ENCODE measurements at regions not wholly inside any gene's neighbourhood (a gene's known extent, or its start where the extent isn't known, plus 50 kb on each side); places are given as distances from the start of the nearest gene placed in this dataset.
A peak's percentile ranks its signal among the peaks of the same experiment; 100 is the strongest.

DNA sequence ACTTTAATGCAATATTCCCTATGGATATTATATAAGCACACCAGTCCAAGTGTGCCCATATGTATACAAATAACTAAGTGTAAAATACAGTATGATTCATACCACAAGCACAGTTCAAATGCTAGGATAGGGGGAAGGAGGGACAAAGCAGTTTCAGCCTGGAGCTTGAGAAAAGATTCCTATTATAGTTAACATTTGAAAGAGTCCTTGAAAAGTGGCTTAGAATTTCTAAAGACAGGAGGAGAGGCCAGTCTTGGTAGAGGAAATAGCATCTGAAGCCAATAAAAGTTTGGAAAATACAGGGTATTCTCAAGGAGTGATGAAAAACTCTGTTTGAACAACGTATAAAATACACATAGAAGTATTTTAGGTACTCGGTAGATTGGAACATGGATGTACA lies 173.4 kb upstream of the CWC22 start:
- Mint-ChIP-seq H3K36me3 (no peaks in the 10 kb centered on the region), H3K4me3 (no peak overlapping the region), H3K27me3 (no peaks in the 10 kb centered on the region), H3K4me1 (no peaks in the 10 kb centered on the region), H3K27ac (no peak overlapping the region), H3K9me3 (no peaks in the 10 kb centered on the region)
- DNase-seq (no peak), ATAC-seq (ENCODE audit: low read depth in 2 of 2) (no peak)

DNA sequence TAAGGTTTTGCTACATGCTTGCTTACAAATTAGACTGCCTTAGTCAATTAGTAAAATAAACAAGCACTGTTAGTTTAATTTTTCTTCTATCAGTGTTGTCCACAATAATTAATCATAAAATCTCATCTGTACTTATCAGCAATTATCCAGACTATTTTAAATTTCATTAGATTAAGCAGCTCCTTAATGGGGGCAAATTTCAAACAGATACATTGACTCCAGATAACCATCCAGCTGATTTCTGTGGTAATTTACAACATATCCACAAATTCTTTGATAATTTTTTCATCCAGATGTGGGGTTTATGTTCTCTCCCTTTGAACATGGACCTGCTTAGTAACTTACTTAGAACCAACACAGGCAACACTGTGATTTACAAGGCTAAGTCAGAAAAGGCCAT lies 170.4 kb upstream of the CWC22 start:
- no peak for DNase-seq
- H3K4me1 Mint-ChIP-seq, result no peaks in the 10 kb centered on the region
- no peak overlapping the region for H3K4me3 Mint-ChIP-seq
- ATAC-seq (ENCODE audit: low read depth in 2 of 2), result no peak
- peaks cover 0 to 2% (median 0%) of the 10 kb centered on the region in 7 donors for H3K9me3 Mint-ChIP-seq
- no peaks in the 10 kb centered on the region for H3K36me3 Mint-ChIP-seq
- H3K27ac Mint-ChIP-seq, result no peak overlapping the region
- no peaks in the 10 kb centered on the region for H3K27me3 Mint-ChIP-seq

DNA sequence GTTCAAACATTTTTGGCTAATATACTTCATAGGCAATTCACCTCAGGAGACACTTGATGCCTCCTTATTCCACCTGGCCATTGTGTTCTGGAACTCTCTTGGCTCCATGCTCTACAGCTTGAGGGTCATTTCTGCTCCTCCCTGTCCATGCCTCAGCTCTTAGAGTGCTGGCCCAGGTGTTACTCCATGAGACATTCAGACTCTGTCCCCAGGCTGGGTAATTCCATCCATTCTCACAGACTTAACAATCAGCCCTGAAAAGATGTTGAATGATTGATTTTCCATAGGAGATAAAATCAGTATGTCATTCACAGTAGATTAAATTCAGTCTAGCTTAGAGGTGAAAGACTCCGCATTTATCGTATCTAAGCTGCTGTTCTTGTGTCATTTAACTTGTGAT lies 168.6 kb upstream of the CWC22 start:
- DNase-seq (no peak), ATAC-seq (ENCODE audit: low read depth in 2 of 2) (no peak)
- Mint-ChIP-seq H3K4me3 (no peak overlapping the region), H3K9me3 (peaks cover 0 to 10% (median 4%) of the 10 kb centered on the region in 7 donors), H3K27me3 (no peaks in the 10 kb centered on the region), H3K4me1 (no peaks in the 10 kb centered on the region), H3K36me3 (no peaks in the 10 kb centered on the region), H3K27ac (no peak overlapping the region)

DNA sequence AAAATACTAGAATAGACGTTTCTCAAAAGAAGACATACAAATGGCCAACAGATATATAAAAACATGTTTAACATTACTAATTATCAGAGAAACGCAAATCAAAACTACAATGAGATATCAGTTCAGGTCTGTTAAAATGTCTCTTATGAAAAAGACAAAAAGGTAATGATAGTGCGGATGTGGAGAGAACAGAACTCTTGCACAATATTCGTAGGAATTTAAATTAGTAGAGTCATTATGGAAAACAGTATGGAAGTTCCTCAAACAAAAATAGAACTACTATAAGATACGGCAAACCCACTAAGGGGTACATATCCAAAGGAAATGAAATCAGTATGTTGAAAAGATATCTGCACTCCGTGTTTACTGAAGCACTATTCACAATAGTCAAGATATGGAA lies 167.5 kb upstream of the CWC22 start:
- H3K4me3 Mint-ChIP-seq, result no peak overlapping the region
- H3K9me3 Mint-ChIP-seq, result peaks cover 5 to 21% (median 11%) of the 10 kb centered on the region in 7 donors
- H3K4me1 Mint-ChIP-seq, result no peaks in the 10 kb centered on the region
- DNase-seq (no peak), ATAC-seq (ENCODE audit: low read depth in 2 of 2) (no peak)
- H3K36me3 Mint-ChIP-seq, result peaks cover 4 to 8% of the 10 kb centered on the region in 2 donors
- no peaks in the 10 kb centered on the region for H3K27me3 Mint-ChIP-seq
- no peak overlapping the region for H3K27ac Mint-ChIP-seq

DNA sequence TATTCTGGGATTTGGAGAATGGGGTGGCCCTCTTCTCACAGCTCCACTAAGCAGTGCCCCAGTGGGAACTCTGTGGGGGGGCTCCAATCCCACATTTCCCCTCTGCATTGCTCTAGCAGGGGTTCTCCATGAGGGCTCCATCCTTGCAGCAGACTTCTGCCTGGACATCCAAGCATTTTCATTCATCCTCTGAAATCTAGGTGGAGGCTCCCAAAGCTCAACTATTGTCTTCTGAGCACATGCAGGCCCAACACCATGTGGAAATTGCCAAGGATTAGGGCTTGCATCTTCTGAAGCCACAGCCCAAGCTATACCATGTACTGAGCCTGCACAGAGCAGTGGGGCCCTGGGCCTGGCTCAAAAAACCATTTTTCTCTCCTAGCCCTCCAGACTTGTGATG lies 162.4 kb upstream of the CWC22 start:
- DNase-seq (no peak), ATAC-seq (ENCODE audit: low read depth in 2 of 2) (no peak)
- H3K36me3 Mint-ChIP-seq, result peaks cover 8 to 14% of the 10 kb centered on the region in 2 donors
- H3K27me3 Mint-ChIP-seq, result no peaks in the 10 kb centered on the region
- H3K4me1 Mint-ChIP-seq, result no peaks in the 10 kb centered on the region
- H3K9me3 Mint-ChIP-seq, result peaks cover 8 to 42% (median 23%) of the 10 kb centered on the region in 7 donors
- no peak overlapping the region for H3K4me3 Mint-ChIP-seq
- H3K27ac Mint-ChIP-seq, result no peak overlapping the region

DNA sequence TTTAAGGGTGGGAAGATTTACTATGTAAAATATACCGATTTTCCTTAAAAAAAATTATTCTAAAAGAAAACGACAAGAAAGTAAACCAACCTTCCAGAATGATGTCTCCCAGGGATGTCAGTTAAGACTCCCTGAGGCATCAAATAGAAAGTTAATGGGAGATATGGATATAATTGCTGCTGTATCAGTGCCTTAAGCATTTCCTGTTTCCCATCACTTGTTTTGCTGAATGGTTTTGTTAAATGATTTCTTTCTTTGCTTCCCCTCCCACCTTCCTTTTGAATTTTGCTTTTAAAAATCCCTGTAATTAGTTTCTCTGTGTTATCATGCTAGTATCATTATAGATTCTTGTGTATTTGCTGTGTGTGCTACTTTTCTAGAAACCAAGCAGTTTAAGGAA lies 154.3 kb upstream of the CWC22 start:
- Mint-ChIP-seq H3K9me3 (peaks cover 0 to 2% (median 0%) of the 10 kb centered on the region in 7 donors), H3K4me3 (no peak overlapping the region), H3K4me1 (no peaks in the 10 kb centered on the region), H3K36me3 (no peaks in the 10 kb centered on the region), H3K27me3 (peaks cover 0 to 7% (median 0%) of the 10 kb centered on the region in 3 donors), H3K27ac (no peak overlapping the region)
- DNase-seq (no peak), ATAC-seq (ENCODE audit: low read depth in 2 of 2) (no peak)

DNA sequence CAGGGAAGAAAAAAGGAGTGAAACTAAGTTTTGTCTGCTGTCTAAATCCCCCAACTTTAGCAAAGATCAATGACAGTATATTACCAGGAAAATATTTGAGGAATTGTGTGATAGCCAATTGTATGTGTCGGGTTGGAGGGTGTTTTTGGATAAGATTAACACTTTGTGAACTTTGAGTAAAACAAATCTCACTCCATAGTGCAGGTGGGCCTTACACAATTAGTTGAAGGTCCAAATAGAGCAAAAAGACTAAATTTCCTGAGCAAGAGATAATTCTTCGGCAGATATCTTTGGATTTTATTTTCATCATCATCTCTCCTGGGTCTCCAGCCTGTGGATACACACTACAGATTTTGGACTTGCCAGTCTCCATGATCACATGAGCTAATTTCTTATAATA lies 152.8 kb upstream of the CWC22 start:
- Mint-ChIP-seq H3K27ac (no peak overlapping the region), H3K4me1 (no peaks in the 10 kb centered on the region), H3K4me3 (no peak overlapping the region), H3K27me3 (peaks cover 0 to 7% (median 0%) of the 10 kb centered on the region in 3 donors), H3K36me3 (no peaks in the 10 kb centered on the region), H3K9me3 (no peaks in the 10 kb centered on the region)
- DNase-seq (no peak), ATAC-seq (ENCODE audit: low read depth in 2 of 2) (no peak)

DNA sequence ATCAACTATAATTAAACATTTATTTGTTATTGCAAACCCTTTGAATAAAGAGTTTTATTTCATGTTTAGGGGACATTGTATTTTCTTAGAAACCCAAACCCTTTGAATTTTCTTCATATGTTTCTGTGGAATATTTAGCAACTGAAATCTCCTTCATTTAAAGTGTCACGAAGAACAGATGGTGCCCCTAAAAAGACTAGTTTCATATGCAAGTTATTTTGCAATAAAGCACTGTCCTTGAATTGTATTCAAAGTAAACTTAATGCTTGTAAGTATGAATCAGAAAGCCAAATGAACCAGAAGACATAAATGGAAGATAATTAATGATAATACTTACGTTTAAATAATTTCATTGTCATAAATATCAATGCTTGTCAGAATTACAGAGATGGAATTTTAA lies 151.9 kb upstream of the CWC22 start:
- no peak overlapping the region for H3K4me3 Mint-ChIP-seq
- ATAC-seq (ENCODE audit: low read depth in 2 of 2) (no peak), DNase-seq (no peak)
- H3K36me3 Mint-ChIP-seq, result peaks cover 0 to 3% of the 10 kb centered on the region in 2 donors
- H3K27ac Mint-ChIP-seq, result no peak overlapping the region
- peaks cover 0 to 7% (median 0%) of the 10 kb centered on the region in 3 donors for H3K27me3 Mint-ChIP-seq
- no peaks in the 10 kb centered on the region for H3K4me1 Mint-ChIP-seq
- no peaks in the 10 kb centered on the region for H3K9me3 Mint-ChIP-seq

DNA sequence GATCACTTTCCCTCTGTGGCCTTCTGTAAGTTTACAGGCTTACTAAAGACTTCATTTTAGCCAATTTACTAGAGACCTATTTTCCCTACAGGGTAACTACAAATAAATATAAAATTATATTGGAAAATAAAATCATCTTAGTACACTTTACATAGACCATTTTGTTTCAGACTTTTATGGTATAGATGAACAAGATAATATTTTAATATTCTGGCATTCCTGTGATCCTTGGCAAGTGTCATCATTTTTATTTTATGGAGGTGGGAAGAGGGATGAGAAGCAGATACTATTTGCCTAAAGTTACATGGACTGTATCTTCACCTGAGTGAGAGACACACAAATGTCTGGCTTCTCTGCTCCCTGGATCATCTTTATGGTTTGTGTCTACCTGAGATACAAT lies 149.6 kb upstream of the CWC22 start:
- Mint-ChIP-seq H3K27ac (no peak overlapping the region), H3K9me3 (peaks cover 0 to 2% (median 0%) of the 10 kb centered on the region in 7 donors), H3K4me1 (no peaks in the 10 kb centered on the region), H3K36me3 (peaks cover 0 to 3% of the 10 kb centered on the region in 2 donors), H3K4me3 (no peak overlapping the region), H3K27me3 (peaks cover 0 to 11% (median 0%) of the 10 kb centered on the region in 3 donors)
- no peak for ATAC-seq (ENCODE audit: low read depth in 2 of 2)
- no peak for DNase-seq

DNA sequence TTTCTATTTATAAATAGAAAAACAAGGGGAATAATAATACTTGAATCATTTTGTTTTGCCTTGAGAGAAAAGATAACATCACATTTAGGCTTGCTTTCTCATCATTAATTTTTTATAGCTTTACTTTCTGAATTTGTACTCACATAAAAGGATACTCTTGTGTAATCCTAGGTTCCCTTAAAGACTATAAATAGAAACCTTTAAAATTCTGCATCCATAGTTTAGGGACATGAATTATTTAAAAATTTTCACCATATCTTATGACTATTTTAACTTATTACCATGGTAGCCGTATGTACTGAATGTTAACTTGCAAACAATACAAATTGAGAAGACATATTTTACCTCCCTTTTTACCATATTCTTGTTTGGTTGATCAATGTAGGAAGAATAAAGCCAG lies 143.5 kb upstream of the CWC22 start:
- Mint-ChIP-seq H3K27me3 (peaks cover 0 to 3% (median 0%) of the 10 kb centered on the region in 3 donors), H3K4me1 (no peaks in the 10 kb centered on the region), H3K36me3 (peaks cover 0 to 3% of the 10 kb centered on the region in 2 donors), H3K4me3 (no peak overlapping the region), H3K9me3 (peaks cover 0 to 2% (median 0%) of the 10 kb centered on the region in 7 donors), H3K27ac (no peak overlapping the region)
- DNase-seq (no peak), ATAC-seq (ENCODE audit: low read depth in 2 of 2) (no peak)

DNA sequence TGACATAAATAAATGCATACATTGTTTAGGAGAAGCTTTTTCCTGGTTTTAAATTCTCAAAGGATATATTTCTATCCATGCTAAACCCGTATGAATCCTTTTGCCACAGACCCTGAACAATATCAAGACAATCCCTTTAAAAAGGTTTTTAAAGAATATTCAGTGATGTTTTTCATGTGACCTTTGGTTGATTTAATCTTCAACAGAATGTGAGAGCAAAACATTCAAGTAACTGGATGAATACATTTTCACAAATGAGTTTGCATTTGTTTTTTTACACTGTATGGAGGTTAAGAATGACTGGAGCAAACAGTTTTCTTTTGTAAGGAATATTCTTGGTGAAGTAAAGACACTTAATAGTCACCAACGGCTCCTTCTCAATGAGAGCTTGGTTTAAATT lies 139.4 kb upstream of the CWC22 start:
- H3K36me3 Mint-ChIP-seq, result no peaks in the 10 kb centered on the region
- no peak overlapping the region for H3K27ac Mint-ChIP-seq
- DNase-seq (no peak), ATAC-seq (ENCODE audit: low read depth in 2 of 2) (no peak)
- no peaks in the 10 kb centered on the region for H3K9me3 Mint-ChIP-seq
- H3K4me1 Mint-ChIP-seq, result no peaks in the 10 kb centered on the region
- H3K27me3 Mint-ChIP-seq, result no peaks in the 10 kb centered on the region
- H3K4me3 Mint-ChIP-seq, result no peak overlapping the region

DNA sequence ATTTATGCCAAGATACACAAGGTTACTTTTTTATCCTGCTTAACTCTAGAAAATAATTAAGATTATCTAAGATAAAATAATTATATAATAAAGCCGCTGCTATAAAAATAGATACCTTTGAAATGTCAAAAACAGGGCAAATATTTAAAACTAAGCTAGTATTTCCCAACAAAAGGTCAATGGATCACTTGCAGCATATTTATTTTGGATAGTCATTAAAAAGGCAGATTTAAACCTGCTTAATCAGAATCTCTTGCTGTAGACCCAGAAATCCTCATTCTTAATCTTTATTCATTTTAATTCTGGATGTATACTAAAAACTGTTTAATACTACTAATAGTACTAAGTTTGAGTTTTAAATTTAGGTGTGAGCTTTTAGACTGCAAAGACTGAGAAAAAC lies 139.0 kb upstream of the CWC22 start:
- ATAC-seq (ENCODE audit: low read depth in 2 of 2) (no peak), DNase-seq (no peak)
- H3K9me3 Mint-ChIP-seq, result no peaks in the 10 kb centered on the region
- no peaks in the 10 kb centered on the region for H3K27me3 Mint-ChIP-seq
- H3K27ac Mint-ChIP-seq, result no peak overlapping the region
- no peaks in the 10 kb centered on the region for H3K4me1 Mint-ChIP-seq
- no peaks in the 10 kb centered on the region for H3K36me3 Mint-ChIP-seq
- H3K4me3 Mint-ChIP-seq, result no peak overlapping the region

DNA sequence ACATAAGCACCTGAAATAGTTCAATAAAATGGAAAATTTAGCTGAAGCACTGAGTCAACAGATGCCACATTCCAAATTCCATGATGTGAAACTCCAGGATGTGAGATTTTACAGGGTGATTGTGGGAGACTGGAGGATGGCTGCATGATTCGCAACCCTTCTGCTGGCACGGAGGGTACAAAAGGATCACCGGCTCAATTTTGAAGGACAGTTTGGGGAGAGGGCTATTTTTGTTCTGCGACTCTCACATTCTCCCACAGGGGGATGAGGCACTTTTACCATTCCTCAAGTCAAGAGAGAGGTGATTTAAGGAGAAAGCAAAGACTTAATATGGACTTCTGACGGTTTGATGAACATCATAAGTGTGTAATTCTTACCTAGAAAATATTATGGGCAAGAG lies 138.1 kb upstream of the CWC22 start:
- Mint-ChIP-seq H3K27me3 (no peaks in the 10 kb centered on the region), H3K36me3 (no peaks in the 10 kb centered on the region), H3K4me3 (no peak overlapping the region), H3K4me1 (no peaks in the 10 kb centered on the region), H3K27ac (no peak overlapping the region), H3K9me3 (no peaks in the 10 kb centered on the region)
- DNase-seq (no peak), ATAC-seq (ENCODE audit: low read depth in 2 of 2) (no peak)

DNA sequence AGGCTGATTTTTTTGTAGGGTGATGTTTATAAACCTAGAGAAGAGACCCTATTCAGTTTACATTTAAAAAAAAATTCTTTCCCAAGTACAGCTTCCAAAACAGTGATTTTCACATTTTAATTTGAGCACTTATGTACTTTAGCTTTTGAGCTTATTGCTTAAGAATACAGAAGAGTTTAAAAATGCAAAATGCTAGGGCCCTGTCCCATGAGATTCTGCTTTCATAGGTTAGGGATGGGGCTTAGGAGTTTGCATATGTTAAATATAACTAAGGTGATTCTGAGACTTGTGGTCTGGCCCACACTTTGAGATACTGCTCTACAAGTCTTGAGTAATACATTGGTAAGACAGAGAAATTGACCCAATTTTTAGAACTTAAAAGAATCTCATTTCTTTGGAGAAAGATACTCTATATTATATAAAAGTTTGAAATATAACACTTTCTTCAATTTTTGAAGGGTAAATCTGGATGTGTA lies 137.3 kb upstream of the CWC22 start:
- no peaks in the 10 kb centered on the region for H3K27me3 Mint-ChIP-seq
- no peak overlapping the region for H3K27ac Mint-ChIP-seq
- no peak for ATAC-seq (ENCODE audit: low read depth in 2 of 2)

DNA sequence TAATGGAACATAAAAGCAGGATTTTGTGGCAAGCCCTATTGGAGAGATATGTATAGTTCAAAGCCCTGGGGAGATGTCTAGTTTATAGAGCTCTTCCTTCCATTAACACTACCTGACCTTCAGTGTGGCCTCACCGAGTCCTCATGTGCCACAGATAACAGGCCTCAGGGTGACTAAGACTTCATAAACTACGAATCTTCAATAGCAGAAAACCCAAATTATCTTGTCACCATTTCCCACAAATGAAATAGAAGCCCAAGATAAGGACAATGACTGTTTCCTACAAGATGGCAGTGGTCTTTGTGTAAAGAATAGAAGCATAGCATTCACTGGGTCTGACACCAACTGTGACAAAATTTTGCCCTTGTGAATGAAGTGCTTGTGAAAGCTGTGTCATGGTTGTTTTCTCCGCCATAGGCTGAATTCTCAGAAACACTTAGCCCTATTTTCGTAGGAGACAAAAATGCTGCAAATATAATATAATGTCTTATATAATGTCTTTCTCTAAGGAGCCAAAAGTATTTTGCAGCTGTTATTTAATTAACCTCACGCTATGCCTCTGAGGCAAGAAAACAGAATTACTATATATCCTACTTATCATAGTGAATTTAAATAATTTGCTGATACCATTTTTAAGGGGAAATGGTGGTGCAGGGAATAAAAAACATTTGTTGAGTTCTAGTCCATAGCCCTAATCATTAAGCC lies 136.7 kb upstream of the CWC22 start:
- Mint-ChIP-seq H3K36me3 (no peaks in the 10 kb centered on the region), H3K9me3 (no peaks in the 10 kb centered on the region), H3K4me1 (no peaks in the 10 kb centered on the region), H3K27me3 (no peaks in the 10 kb centered on the region), H3K27ac (peak overlapping the region in 1 of 6 donors; percentile 56), H3K4me3 (no peak overlapping the region)
- ATAC-seq (ENCODE audit: low read depth in 2 of 2), result no peak
- DNase-seq, result no peak

More for the DNA sequence above, 137.3 kb upstream of the CWC22 start:
- Mint-ChIP-seq H3K4me1 (no peaks in the 10 kb centered on the region), H3K36me3 (no peaks in the 10 kb centered on the region), H3K9me3 (no peaks in the 10 kb centered on the region), H3K4me3 (no peak overlapping the region)
- DNase-seq, result no peak
